Lower leg skin (tissue), 3 donors: ENCODE measurements at regions not wholly inside any gene's neighbourhood (a gene's known extent, or its start where the extent isn't known, plus 50 kb on each side); places are given as distances from the start of the nearest gene placed in this dataset.

Experiments used
- POLR2A ChIP-seq, 2 donors: fragments of 450-650 bp; IDR thresholded peaks; one replicate each; pipeline ENCODE4 v1.6.1; 2016 to 2017; ENCODE audit warnings: antibody characterized with exemption in 2 of 2, mild to moderate bottlenecking in 1 of 2, moderate library complexity in 1 of 2
- TF ChIP-seq, protein P1 (sequence below), 3 donors: fragments of 450-650 bp; IDR thresholded peaks; one replicate each; pipeline ENCODE4 v1.5.1; 2016; ENCODE audit warnings: antibody characterized with exemption in 3 of 3, mild to moderate bottlenecking in 3 of 3, moderate library complexity in 2 of 3

DNA sequence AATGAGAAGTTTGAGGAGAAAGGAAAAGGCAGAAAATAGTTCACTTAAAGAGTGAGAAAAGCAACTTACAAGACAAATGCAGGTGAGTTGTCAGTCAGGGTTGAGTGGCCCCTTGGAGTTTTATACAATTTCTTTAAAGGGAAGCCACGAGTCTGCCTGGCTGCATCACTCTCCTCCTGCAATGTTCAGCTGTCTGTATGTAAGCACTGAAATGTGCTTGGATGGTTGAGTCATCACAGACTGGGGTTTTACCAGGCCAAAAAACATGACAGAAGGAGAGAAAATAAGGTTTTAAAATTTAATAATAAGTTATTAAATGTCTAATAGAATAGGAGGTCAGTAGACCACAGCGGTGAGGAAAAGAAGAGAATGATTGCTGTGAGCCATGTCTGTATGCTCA is 51.0 kb upstream of the FGF14 start:
- TF ChIP-seq, protein P1, sequence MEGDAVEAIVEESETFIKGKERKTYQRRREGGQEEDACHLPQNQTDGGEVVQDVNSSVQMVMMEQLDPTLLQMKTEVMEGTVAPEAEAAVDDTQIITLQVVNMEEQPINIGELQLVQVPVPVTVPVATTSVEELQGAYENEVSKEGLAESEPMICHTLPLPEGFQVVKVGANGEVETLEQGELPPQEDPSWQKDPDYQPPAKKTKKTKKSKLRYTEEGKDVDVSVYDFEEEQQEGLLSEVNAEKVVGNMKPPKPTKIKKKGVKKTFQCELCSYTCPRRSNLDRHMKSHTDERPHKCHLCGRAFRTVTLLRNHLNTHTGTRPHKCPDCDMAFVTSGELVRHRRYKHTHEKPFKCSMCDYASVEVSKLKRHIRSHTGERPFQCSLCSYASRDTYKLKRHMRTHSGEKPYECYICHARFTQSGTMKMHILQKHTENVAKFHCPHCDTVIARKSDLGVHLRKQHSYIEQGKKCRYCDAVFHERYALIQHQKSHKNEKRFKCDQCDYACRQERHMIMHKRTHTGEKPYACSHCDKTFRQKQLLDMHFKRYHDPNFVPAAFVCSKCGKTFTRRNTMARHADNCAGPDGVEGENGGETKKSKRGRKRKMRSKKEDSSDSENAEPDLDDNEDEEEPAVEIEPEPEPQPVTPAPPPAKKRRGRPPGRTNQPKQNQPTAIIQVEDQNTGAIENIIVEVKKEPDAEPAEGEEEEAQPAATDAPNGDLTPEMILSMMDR (IDR thresholded peaks at IDR 0.05): no peak
- no peak for TF ChIP-seq POLR2A (IDR thresholded peaks at IDR 0.05)
